NCI-H2029 treated with DMSO at 0.1 percent for 48 hours (cell line): ENCODE measurements at regions not wholly inside any gene's neighbourhood (a gene's known extent, or its start where the extent isn't known, plus 50 kb on each side); places are given as distances from the start of the nearest gene placed in this dataset.

Experiments used
- DNase-seq: peaks from one replicate; lab custom pipeline; 2025; lab: John Stamatoyannopoulos, UW

DNA sequence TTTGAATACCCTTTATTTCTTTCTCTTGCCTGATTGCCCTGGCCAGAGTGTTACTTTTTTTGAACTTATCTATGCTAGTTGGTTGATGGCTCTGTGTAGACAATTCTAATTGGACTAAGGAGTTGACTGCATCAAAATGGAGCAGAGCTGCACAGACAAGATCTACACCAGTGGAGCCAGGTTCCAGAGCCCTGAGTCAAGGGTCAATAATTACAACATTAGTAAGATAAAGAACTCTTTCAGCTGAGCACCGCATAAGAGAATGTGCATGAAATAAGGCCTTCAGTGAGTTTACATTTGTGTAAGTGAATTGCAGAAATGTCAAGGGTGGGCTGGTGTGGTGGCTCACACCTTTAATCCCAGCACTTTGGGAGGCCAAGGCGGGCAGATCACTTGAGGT is 599.7 kb upstream of the TENM3 start:
- no peak for DNase-seq

DNA sequence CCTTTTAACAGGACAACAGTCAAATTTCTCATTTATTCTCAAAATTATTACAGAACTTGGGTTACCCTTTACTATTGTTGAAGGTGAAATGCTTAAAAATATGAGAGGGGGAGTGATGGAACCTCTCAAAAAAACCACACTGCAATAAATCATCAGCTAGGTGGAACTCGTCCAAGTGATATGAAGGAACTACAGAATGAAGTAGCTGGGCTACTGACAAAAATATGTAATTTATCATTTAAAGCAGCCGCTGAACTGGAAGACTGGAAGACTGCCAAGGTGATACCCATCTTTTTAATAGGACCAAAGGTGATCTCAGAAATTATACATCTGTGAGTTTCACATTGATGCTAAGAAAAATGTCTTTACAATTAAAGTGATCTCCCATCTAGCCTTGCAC is 597.7 kb upstream of the TENM3 start:
- DNase-seq, result no peak

DNA sequence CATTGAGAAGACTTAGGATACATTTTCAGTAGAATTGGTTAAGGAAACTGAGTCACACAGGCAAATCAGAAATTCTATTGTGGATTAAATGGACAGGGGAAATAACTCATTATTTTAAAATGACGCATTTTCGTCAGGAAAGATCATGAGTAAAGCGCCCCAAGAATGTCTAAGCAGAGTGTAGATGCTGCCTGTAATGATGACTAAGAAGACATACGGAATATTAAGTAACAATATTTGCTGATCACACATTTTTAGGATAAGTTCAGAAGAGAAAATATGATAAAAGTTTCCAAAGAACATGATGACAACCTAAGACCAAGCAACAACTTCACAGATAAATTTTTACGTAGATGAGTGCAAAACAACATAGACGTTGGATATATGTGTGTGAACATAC is 596.3 kb upstream of the TENM3 start:
- DNase-seq, result no peak

DNA sequence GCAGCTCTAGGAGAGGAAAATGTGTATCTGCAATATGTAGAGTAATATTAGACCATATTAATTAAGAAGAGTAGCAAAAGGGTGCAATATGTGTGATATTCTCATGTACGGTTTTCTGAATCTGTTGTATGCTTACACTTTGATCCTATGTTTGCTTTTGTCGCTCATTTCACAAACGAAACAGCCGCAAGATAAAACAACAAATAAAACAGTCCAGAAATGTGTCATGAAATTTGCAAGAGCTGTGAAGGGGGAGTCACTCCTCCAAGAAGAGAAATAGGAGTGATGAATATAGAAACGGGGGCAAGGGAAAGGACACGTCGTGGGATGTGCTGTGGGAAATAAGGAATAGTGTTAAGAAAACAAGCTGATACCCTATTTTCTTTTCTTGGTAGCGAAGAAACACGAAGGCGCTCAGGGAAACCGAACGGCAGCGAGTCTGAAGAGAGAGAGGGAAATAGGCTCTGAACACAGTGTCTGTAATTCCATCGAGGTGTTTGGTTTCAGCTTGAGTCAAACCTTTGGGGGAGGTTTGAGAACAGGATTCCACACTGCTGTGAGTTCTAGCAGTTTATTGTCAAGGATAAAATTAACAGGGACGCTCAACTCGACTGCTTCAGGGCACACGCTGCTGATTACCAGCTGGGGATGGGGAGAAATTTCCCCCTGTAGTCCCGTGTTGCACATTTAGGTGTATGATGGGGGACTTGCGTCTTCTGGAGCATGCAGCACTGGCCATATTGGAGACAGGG is 595.6 kb upstream of the TENM3 start:
- DNase-seq, result no peak

DNA sequence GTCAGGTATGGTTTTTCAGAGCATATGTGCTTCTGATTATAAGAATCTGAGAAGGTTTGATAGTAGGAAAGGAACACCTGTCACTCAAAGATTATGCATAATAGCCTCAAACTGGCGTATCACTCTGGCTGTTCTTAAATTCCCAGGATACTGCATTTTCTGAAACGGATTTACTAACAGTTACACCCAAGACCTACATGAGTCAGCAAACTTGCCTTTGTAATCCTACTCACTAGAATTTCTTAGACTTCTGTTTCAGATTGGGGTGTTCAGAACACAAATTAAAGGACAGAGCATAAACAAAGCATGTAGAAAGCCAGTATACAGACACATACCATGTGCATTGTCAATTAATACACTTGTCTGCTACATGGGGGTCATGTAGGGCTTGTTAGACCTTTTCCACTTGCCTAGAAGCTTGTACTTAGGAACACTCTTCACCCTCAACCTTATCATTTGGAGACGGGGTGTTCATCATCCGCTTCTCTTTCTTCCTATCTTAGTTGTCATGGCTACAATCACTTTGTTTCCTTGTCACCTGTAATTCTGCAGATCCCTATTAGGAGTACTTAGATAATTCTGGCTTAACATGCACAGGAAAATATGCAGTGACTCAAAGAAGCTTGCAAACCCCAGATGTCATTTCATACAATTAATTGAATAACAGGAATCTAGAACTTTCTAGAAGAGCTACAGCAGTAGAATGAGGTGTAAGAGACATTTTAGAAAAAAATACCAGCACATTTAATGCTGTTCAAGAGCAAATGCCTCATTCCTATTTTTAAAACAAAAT is 593.0 kb upstream of the TENM3 start:
- no peak for DNase-seq

DNA sequence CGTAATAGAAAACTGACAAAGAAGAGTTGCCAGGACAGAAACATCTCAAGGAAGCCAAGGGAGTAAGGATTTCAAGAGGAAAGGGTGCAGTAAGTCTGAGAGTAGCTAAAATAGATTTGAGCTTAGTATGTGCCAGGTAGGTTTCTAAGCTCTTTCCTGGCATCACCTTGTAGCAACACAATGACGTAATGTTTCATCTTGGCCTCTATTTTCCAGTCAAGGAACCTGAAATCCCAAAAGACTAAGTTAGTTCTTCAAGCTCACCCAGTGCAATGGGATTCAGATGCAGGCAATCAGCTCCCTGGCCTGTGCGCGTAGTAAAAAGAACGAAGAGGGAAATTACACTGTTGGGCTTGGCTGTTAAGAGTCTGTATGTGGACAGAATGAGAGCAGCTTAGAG is 586.5 kb upstream of the TENM3 start:
- DNase-seq, result no peak

DNA sequence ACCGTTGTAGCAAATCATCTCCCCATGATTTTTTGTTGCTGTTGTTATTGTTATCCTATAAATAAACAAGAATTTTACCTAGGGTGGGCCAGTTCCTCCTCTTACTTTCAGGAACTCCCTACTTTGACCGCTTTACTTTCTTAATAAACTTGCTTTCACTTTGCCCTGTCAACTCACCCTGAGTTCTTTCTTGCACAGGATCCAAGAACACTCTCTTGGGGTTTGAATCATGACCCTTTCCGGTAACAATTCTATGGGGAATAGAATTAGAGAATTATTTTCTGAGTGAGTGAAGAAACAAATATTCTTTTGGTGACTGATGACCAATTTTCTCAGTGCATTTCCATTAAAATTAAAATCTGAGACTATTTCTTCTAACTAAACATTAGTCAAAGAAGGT is 584.0 kb upstream of the TENM3 start:
- no peak for DNase-seq

DNA sequence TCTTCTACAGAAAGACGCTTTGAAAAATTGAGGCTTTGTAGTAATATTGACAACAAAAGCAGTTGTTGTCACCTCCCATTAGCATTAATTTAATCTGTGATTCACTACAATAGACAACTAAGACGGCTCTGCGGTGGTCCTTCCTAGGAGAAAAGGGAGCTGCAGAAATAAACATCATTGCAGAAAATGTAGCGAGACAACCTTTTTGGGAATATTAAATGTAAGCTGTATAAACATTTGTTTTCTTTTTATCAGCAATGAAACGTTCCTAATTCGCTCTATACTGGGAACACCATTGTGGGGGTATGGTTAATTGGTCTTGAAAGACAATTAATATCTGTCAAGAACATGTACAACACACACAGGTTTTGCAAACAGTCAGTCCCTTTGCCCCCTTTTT is 583.3 kb upstream of the TENM3 start:
- DNase-seq, result no peak

DNA sequence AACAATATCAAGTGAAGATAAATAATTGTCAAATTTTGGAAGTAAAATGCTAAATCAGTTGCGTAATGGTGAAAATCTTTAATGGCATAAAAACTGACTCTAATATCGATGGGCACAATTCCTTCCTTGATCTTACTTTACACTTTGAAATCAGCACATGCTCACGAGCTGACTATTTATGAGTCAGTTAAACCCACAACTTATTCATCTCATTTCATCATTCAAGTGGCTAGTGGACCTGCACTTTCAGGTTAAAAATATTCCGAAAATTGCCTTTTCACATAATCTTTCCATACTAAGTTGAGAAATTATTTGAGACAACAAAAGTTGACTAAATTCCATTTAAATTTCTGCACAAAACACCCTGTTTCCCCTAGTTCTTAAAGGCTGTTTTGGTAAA is 582.1 kb upstream of the TENM3 start:
- no peak for DNase-seq

DNA sequence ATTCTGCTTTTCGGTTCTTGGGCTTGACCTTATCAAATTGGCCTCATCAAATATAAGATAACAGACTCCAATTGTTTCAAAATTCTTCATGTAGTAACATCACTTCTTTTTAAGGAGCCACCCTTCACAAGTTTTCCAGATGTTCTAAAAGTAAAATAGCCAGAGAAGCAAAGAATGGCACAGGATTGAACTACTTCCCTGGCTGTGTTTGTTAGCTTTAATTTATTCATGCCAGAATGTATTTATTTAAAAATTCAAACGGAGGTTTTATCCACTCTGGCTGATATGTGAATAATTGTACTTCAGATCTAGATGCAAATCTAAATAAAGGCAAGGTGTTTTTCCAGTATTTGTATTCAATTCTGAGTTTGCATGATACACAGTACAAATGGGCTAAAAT is 581.3 kb upstream of the TENM3 start:
- no peak for DNase-seq

DNA sequence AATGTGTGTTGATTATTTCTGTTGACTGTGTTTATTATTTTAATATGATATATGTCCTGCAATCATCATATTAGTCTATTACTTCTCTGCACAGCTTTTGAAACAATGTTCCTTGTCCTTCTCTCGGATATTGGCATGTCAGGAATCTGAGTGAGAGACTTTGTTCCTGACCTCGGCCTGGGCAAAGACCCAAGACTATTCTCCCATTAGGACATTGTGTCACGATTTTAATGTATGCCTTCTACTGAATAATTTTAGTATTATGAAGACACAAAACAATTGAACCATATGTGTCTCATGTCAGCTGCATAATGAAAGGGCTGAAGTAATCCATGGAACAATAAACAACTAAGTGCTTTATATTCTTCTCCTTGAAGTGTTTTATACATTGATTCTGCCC is 580.8 kb upstream of the TENM3 start:
- no peak for DNase-seq

DNA sequence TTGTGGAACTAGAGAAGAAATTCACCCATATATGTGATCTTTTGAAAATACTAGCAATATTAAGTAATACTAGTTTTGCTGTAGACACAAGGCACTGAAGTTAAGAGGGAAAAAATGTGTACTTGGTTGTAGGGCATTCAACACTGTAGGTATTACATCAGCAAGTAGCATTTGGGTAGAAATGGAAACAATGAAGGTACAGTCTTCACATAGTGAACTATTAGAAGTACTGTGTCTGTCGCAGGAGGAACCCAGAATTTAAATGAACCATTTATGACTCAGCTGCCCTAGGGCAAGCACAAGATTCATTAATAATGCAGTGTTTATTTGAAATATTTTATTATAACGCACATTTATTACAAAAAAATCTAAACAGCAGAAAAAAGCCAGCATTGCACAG is 572.7 kb upstream of the TENM3 start:
- DNase-seq, result no peak

DNA sequence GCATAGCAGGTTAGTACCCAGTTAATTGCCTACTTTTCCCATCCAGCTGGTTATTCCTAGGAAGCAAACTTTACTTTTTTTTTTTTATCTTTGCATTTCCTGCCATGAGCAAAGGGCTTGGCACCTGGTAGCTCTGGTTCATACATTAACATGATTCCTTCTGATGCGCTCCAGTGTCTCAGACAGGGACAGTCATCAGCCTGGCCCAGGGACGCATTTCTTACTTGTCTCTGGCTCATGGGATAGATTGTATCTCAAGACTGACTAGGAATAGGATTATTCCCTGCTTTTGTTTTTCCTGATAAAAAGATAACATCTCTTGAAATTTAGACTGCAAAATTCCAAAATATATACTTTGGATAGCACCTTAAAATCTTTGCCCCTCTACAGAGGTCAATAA is 571.5 kb upstream of the TENM3 start:
- no peak for DNase-seq

DNA sequence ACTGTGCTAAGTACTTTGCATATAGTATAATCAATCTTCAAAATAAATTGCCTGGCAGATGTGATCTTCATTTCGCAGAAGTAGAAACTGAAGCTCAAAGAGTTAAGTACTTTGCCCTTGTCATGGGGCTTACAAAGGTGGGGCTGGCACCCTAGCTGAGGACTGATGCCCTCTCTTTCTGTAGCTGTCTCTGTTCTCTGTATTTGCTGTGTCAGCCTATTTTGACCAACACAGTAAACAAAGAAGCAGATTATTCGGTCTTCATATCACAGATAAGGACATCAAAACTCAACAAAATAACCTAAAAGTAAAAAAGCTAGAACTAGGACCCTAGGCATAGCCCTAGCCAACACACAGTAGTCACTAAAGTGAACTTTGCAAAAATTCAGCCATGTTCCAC is 570.5 kb upstream of the TENM3 start:
- DNase-seq, result no peak

DNA sequence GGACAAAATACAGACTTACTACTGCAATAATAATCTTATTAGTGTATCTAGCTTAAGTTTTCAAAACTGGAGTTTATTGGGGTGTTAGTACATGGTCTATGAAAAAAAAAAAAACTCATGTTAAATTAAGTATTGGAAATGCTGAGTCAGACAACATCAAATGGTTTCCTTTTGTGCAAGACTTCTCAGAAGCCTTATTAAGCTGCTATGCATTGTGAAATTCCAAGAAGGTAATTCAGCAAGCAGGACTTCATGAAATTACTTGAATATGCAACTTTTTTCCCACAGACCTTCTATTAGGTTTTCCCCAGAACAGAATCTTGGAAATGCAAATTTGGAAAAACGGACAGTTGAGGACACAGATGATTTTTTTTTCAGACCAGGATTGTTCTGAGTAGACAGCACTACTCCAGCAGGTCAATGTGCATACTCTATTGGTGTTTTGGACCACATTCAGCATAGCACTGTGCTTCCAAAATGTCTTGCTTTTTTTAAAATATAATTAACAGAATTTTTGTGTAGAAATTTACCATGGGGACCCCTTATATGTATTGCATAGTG is 568.8 kb upstream of the TENM3 start:
- no peak for DNase-seq

DNA sequence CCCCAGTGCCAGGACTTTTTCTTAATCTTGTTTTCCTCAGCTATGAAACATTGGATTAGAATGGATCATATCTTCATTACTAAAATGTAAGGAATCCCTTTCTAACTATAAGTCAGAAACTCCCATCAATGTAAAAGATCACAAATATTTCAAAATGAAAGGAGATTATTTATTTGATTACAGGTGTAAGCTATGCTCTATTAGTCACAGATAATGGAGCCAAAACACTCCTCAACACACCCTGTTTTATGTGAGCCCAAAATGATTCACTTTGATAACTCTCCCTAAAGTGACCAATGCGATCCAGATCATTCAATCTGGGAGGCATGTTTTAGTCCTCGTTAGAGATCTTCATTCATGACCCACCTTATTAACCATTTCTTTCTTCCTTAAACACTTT is 566.7 kb upstream of the TENM3 start:
- no peak for DNase-seq

DNA sequence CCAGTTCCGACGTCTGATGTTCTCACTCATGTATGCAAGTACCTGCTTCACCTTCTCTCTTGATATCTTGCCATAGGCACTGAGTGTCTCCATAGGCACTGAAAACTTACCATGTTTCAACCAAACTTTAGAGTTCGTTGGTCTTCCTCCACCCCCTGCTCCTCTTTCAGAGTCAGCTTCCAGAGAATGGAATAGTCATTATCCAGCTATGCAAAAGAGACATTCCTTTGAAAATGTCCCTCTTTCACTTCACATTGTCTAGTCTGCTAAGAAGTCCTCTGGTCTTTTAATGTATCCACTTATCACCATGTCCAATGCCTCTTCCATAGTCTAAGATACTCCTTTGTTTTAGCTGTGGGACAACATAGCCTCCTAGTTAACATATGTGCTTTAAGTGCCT is 566.0 kb upstream of the TENM3 start:
- no peak for DNase-seq

DNA sequence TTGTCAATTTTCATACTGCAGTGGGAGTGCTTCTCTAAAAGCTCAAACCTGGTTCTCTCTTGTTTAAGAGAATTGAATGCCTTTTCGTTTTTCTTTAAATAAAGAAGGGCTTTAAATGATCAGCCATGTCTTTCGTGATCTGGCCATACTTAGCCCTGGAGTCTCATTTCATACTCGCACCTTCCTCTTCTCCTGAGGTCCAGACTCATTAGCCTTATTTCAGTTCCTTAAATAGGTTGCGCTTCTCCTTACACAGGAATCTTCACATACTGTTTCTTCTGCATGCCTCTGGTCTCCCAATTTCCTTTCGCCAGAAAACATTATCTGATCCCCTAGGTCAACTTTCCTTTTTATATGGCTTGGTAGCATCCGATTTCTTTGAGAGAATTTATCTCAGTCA is 565.6 kb upstream of the TENM3 start:
- DNase-seq, result no peak

DNA sequence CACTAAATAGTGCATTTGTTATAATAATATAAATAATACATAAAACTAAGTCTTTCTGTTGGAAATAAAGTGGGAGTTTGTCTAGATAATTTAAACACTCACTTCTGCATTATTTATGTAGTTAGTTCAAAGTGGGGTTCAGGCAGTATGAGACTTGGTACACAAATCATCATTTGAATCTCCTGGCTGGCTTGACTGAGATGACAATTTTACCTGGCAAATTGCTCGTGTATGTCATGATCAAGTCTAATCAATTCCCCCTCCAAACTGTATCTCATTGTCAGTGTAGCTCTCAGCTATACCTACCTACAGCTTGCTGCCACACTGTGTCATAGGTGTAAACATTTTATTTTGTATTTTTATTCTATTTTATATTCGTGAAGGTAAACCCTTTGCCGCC is 563.4 kb upstream of the TENM3 start:
- no peak for DNase-seq

DNA sequence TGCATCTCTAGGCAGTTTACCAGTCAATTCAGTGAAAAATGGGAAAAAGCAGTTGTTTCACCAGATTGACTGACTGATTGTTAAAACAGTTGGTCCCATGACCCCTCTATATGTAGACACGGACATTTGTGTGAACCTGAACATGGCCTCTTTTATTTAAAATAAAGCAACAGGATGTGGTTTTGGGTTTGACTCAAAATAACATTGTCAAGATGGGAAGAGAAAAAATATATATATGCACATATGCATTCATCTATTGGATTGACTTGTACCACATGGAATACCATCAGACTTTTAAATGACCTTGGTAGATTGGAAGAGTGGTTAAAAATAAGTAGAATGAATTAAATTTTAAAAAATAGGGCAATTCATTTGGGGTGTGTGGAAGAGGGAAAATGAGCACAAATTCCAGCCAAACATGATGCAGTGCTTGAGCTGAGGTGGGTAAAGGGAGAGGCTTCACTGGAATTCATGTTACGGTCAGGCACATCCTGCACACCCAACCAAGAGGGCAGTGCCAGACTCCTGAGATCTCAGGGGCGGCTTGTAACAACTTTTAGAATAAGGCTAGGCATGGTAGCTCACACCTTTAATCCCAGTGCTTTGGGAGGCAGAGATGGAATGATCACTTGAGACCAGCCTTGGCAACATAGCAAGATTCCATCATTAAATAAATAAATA is 560.7 kb upstream of the TENM3 start:
- DNase-seq, result no peak

DNA sequence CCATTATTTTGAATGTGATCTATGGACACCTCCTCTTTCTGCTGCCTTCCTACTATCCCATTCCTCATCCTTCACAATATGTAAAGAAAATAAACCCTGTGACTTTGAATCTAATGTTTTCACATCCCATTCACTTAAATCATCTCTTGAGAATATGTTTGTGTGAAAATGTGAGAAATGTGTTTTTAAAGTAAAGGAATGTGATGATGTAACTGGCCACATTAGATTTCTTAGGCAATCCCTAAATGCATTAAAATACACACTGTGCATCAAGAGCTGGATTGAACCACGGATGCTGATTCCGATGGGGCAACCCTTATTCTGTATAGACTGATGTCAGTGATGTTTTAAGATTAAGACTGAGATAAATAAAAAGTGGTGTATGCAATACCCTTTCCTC is 558.9 kb upstream of the TENM3 start:
- no peak for DNase-seq

DNA sequence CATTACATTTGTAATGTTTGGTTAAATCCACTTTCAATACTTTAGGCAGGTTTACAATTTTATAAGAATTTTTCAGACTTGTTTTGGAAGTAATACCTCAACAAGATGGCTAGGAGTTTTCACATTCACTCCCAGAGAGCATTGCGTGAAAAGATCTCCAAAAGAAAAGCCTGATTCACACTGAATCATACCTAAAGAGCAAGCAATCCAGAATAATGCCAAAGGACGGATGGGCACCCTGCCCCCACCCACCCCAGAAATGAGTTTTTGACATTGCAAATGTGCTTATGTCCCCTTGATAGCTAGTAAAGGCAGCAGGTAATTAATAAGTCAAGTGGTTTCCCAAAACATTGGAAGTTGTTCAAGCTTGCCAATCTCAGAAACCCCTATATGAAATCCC is 557.7 kb upstream of the TENM3 start:
- no peak for DNase-seq

DNA sequence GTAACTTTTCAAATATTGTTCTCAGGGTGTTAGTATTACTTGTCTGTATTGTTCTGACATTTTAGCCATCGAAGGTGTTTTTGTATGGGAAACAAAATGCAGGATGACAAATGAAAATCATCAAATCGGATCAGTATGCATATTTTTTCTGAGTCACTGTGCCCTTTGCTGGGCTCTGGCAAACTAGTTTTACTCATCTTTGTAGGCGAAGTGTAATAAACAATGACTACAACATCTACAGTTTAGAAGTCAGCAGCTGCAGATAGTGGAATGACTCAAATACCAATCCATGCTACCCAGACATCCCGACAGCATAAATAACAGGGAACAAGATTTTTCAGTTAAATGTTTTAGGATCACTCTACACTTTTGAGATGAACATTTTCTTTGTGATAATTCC is 557.3 kb upstream of the TENM3 start:
- no peak for DNase-seq
